HG03558 (cell line): ENCODE measurements at regions not wholly inside any gene's neighbourhood (a gene's known extent, or its start where the extent isn't known, plus 50 kb on each side); places are given as distances from the start of the nearest gene placed in this dataset.

Source experiments
- ATAC-seq: cut with Tn5 transposase; IDR thresholded peaks from one replicate; pipeline ENCODE4 v1.9.1; 2021; ENCODE audit warnings: moderate number of reproducible peaks; ENCODE audit not compliant: unreplicated experiment; ENCODE audit errors: extremely low read depth

DNA sequence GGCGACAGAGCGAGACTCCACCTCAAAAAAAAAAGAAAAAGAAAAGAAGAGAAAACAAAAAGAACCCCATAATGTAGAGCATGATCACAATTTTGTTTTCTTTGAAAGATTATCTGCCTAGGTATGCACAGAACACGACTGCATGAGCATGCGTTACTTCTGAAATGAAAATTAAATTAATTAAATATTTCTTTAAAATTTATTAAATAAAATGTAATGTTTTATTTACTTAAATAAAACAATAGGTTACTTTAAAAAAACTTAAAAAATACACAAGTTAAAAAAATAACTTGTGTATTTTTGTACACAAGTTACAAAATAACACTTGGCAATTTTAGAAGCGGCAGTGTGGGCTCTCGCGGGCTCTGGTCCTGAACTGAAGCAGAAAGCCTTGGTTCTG is 107.8 kb downstream of the TFAP2A start:
- no peak for ATAC-seq

DNA sequence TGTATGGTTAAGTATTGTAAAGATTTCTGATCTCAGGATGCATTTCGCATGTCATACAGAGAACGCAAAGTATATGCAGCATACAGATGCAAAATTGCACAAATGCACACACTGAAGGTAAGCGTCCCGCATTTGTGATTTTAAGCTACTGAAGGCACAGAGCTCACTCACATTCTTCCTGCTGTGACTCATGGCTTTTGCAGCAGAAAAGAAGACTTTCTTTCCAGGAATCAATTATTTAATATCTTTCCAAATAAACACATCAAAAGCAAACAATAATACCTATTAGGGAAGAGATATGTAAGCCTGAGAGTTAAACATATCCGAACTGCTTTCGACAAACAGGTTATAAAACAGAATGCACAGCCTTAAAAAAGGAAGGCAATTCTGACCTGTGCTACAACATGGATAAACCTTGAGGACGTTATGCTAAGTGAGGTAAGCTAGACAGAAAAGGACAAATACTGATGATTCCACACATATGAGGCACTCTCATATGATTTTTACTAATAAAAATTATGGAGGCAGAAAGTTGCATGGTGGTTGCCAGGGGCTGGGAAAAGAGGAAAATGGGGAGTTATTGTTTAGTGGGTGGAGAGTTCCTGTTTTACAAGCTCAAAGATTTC is 109.0 kb downstream of the TFAP2A start:
- ATAC-seq: no peak

DNA sequence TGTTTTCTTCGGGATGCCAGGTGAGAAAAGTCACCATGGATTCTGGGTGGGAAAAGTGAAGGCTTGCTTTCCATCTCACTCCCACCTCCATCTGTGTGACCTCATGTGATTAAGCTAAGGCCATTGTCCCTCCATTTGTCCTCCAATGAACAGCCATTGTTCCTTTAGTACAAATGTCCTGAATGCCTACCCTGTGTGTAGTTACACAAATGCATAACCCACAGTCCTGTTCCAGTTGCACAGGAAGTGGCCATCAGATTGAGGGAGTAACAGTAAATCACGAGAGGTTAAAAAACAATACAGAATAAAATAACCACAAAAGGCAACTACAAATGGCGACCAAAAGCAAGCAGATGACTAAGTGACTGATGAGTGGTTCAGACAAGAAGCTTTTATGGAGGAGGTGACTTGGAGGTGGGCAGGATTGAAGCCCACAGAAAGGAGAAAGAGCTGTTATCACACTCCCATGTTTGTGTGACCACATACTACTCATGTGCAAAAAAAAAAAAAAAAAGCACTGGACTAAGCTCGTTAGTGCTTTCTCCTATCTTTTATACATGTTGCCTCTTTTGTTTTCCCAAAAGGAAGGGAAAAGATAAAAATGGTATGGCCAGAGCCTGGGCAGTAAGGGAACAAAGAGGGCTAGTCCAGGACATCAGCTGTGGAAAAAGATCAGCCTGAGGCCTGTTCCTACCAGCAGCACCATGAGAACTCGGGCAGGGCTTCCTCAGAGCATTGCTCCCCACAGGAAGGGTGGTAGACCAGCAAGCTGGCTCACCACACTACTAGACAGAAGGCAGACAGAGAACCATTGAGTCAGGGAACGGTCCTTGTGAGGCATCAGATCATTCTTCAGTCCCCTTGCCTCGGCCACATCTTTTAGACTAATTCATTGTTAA is 111.0 kb downstream of the TFAP2A start:
- no peak for ATAC-seq

DNA sequence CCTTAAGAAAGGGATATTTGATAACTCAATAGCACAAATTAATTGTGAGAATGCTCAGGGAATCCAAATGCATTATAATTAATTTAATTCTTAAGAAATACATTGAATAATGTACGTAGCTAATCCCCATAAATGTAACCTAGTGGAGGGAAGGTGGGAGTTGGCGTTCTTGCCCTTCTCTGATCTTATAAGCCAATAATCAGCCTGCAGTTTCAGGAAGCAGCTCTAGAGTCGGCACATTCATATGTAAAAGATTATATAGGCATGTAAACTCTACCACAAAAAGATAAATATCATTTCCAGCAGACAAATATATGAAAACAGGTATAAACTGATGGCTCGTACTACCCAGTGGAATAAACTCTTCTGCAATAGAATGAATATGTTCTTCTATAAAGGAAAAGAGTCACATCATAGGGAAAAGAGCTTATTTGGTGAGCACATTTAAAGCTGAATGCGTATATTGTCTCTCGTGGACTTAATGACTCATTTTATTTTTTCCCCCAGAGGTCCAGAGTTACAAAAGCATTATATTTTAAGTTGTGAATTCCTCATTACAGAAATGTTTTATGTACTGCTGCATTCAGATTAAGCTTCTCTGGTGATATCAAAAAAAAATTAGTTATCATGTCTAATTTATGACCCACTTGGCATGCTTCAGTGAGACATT is 112.2 kb downstream of the TFAP2A start:
- ATAC-seq: no peak

DNA sequence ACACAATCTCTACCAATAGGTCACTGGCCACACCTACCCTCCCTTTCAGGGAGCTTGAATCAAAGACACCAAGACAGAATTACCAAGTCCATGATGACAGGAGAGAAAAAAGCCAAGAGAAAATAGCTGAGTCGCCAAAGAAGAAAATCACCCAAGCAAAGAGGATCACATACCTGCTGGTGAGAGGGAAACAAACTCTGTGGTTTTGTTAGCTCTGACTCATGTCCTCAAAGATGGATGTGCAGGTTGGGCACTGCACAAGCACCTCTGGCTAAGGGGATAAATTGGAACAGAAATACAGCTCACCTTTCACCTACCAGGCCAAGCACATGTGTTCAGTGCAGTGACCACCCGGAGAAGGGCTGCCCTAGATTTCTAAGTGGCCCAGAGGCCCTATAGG is 114.8 kb downstream of the TFAP2A start:
- ATAC-seq: no peak

DNA sequence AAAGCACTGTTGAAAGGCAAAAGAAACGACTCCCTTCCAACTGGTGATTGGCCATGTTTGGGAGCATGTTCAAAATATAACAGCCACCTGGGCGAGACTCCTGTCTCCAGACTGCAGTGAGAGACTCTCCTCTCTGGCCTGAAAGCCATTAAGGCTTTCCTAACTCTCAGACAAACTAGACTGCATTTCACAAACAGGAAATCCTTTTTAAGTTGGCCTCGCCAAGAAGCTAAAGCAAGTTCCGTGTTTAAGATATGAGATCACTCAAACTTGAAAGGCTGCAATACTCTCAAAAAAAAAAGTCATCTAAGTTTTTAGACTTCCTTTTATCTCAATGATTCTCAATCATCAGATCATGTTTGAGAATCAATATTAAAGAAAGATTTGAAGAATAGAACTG is 117.0 kb downstream of the TFAP2A start:
- no peak for ATAC-seq

DNA sequence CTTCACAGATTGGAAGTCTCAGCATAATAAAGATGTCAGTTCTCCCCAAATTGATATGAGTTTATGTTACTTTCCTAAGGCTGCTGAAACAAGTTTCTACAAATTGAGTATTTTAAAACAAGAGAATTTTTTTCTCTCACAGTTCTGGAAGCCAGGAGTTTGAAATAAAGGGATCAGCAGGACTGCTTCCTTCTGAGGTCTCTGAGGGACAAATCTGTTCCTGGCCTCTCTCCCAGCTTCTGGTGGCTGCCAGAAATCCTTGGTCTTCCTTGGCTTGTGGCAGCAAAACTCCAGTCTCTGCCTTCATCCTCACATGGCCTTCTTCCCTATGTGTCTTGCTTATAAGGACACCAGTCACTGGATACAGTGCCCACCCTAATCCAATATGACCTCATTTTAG is 136.1 kb downstream of the TFAP2A start:
- ATAC-seq: no peak

DNA sequence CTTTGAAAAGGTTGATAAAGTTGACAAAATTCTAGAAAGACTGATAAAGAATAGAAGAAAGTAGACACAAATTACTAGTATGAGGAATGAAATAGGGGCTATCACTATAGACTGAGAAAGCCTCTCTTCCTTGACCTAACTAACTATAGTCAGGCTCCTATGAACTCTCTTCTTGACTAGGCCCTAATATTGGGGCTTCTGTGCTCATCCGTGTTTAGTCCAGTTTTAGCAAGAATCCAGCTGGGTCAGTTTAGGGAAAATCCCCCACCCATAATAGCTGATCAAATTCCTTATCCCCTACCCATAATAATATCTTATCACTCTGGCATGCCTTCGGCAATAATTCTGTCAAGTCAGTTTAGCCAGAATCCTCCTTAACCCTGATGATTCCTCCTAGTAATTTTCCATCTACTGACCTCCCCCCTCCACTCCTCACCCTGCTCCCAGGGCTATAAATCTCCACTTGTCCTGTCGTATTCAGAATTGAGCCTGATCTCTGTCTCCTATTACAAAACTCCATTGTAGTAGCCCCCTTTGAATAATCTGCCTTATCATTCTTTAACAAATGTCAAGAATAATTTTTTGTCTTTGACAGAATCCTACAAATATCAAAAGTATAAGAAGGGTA is 138.1 kb downstream of the TFAP2A start:
- ATAC-seq: no peak

DNA sequence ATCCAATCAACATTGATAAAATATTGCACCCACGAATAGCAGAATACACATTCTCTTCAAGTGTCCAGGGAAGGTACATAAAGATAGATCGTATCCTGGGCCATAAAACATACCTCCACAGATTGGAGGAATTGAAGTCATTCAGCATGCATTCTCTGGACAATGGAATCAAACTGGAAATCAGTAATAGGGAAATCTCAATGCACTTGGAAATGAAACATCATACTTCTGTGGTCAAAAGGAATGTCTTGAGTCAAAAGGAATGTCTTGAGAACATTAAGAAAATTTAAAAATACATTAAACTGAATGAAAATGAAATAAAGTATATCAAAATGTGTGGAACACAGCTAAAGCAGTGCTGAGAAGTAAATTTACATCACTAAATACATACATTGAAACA is 138.8 kb downstream of the TFAP2A start:
- no peak for ATAC-seq

DNA sequence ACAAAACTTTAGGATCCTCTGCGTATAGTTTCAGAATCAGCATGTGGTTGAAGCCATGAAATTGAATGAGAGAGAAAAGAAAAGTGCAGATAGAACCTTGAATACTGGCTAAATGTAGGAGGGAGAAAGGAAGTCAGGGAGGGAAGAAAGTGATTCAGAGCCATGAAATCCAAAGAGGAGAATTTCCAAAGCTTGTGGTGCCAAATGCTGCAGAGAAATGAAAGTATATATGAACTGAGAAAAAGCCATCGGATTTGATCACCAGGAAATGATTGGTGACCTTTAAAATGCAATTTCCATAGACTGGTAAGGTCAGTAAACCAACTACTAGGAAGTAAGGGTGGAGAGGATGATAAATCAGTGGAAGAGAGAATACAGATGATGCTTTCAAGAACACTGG is 142.3 kb downstream of the TFAP2A start:
- no peak for ATAC-seq

DNA sequence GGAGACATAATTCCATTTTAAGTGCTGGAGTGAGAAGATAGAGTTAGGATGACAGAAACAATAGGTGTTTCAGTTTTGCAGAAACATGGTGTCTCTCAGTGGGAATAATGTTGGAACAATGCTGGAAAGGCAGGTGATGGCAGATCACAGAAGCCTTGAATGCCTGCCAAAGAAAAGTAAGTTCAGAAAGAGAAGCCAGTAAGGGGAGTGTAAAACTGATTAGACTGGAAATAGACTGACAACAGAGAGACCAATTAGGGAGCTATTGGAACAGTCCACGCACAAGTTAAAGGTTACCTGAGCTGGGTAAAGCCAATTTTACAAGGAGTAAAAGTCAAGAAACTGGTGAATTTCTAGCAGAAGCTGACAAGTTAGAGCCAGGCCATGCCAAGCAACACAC is 142.9 kb downstream of the TFAP2A start:
- ATAC-seq: no peak

DNA sequence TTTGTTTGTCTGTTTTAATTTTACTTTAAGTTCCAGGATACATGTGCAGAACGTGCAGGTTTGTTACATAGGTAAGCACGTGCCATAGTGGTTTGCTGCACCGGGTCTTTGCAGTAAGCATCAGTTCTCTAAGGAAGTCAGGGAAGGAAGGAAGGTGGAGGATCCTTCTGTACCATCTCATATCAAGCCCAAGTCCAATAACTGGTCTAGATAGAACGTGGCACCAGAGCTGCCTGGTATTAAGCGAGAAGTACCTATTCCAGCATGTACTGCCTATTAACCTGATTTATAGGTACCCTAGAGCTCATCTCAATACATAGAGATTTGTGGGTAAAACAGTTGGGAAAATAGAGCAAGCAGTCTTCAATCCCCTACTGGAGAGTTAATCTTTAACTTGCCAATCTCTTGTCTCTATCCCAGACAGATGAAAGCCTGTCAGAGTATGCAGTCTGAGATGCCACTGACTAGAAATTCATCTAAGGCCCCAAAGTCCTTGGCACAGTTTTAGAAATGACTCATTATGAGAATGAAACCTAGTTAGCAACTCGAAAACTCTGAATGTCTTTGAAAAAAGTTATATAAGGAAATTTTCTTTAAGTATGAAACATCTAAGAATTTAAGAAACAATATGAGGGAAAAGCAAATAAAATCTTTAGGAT is 144.9 kb downstream of the TFAP2A start:
- peak; percentile 61 for ATAC-seq

DNA sequence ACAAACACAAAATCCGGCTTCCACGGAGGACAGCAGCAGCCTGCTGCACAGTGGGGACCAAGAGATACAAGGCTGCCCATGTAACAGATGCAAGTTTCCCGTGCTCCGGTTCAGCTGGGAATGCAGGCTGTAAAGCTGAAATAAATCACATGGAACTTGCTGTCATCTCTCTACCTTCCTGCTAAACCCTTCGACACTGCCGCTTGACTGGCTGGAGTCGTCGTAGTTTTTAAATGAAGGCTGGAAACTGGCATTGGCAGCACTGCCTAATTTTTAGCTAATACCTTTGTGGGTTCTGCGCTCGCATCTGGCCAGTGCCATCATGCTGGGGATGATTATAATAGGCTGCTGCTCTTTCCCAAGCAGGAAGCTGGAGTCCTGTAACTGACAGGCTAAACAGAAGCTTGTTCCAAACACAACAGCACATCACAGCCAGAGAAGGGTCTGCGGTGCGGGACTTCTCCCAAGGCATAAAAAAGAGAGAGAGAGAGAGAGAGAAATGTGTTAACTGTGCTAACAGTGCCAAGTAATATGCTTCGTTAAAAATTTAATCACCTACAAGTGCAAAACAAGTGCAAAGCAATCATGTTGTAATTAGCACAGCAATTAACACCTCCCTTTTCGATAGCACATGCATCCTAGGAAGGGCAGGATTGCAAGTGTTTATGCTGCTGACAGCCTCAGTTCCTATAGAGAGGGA is 146.1 kb downstream of the TFAP2A start:
- ATAC-seq: no peak

DNA sequence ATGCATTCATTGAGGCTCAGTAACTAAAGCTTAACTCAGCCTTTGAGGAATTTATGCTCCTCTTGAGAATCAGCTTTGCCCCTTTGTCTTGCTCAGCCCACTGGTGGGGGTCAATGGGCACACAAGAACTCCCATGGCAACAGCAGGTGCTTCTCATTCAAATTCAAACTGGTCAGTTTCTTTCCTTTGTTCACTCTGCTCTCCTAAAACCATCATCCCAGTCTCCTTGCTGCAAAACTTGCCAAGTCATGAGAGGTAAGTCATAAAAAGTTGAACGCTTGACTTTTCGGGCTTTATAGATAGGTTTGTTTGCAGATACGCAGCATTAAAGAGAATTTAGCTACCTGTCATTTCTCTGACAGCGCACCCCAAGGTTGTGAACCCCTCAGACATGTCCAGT is 146.8 kb downstream of the TFAP2A start:
- ATAC-seq: no peak

DNA sequence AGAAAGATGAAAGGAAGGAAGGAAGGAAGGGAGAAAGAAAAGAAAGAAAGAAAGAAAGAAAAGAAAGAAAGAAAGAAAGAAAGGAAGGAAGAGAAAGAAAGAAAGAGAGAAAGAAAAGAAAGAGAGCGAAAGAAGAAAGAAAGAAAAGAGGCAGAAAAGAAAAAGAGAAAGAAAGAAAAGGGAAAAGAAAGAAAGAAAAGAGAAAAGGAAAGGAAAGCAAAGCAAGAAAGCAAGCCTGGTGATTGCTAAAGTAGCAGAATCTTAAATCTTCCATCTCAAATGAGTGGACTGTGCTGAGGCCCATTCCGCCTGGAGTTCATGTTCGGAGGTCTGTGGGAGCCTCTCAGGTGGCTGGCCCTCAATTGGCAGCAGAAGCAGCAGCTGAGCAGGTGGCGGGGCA is 148.4 kb downstream of the TFAP2A start:
- no peak for ATAC-seq

DNA sequence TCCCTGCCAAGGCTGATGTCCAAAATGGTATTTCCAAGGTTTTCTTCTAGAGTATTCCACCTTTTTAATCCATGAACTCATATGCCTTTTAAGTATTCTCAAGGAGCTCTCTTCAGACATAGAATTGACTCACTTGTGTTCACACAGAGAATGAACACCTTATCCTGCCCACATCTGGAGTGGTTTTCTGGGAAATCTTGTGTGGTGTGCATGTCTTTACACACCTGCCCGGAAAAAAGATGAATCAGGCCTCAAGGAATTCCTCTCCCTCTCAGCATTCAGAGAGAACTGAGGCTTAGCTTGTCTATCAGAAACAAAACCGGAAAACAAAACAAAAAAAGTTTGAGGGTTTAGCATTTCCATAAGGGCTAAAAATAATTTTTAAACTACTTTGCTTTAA is 148.8 kb downstream of the TFAP2A start:
- no peak for ATAC-seq

DNA sequence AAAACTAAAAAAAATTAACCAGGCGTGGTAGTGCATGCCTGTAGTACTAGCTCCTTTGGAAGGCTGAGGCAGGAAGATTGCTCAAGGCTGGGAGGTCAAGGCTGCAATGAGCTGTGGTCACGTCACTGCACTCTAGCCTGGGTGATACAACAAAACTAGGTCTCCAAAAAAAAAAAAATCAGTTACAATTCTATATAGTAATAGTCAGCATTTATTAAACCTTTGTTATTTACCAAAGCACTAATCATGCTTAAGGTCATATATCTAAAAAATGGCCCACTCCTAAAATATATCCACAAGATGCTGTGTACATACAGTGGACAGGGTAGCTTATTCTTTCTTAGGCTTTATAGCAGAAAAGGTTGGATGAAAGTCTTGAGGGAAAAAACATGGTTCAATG is 152.4 kb downstream of the TFAP2A start:
- no peak for ATAC-seq

DNA sequence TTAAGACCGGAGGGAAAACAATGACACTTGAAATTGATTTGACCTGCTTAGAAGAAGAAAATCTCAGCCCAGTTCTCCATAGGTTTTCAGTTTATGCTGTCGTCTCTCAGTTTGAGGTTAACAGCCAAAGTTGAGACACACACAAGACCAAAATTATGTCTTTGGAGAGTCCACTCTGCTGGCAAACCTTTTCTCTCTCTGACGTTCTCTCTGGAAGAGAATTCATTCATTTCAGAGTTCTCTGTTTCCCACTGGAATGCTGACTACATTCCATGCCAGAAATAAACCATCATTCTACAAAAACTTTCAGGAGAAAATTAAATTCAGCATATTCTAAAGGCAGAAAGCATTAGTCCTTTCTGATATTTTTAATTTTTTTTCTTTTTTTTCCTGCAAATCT is 155.2 kb downstream of the TFAP2A start:
- no peak for ATAC-seq

DNA sequence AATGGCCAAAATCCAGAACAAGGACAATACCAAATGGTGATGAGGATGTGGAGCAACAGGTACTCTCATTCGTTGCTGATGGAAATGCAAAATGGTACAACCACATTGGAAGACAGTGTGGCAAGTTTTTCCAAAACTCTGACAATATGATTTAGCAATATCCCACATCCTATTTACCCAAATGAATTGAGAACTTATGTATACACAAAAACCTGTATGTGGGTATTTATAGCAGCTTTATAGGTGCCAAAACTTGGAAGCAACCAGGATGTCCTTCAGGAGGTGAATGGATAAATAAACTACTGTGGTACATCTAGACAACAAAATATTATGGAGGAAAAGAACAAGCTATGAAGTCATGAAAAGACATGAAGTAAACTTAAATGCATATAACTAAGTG is 156.5 kb downstream of the TFAP2A start:
- ATAC-seq: no peak
